ENCODE measurements at regions not wholly inside any gene's neighbourhood (a gene's known extent, or its start where the extent isn't known, plus 50 kb on each side); places are given as distances from the start of the nearest gene placed in this dataset.
"Not testable (repeated sequence)": the region's sequence is repeated elsewhere in the genome, so short reads cannot be mapped to it uniquely, and the experiment has no call there.

GRCh38 chr5:124021066-124021641 lies 509.2 kb downstream of the CSNK1G3 start:
- no peaks in the 10 kb centered on the region for H3K36me3 Mint-ChIP-seq (ENCODE audit: low read depth)
- H3K4me1 Mint-ChIP-seq: no peaks in the 10 kb centered on the region
- no peaks in the 10 kb centered on the region for H3K27me3 Mint-ChIP-seq
- POLR2A ChIA-PET: no interaction called here
- no peaks in the 10 kb centered on the region for H3K9me3 Mint-ChIP-seq
- no peak overlapping the region for H3K4me3 Mint-ChIP-seq
- CTCF ChIA-PET: no interaction called here
- H3K27ac Mint-ChIP-seq: no peak overlapping the region
- DNase-seq: no peak

- H3K27ac Mint-ChIP-seq; DNase-seq; H3K4me1 Mint-ChIP-seq; H3K9me3 Mint-ChIP-seq; H3K36me3 Mint-ChIP-seq (ENCODE audit: low read depth); H3K27me3 Mint-ChIP-seq; POLR2A ChIA-PET; H3K4me3 Mint-ChIP-seq; CTCF ChIA-PET: not testable (repeated sequence)
These were observed 505.3 kb downstream of the CSNK1G3 start for GRCh38 chr5:124017321-124017720.

GRCh38 chr5:124007675-124008398 lies 495.9 kb downstream of the CSNK1G3 start:
- H3K27me3 Mint-ChIP-seq: no peaks in the 10 kb centered on the region
- H3K4me3 Mint-ChIP-seq: no peak overlapping the region
- DNase-seq: no peak
- H3K9me3 Mint-ChIP-seq: peaks cover 13% of the 10 kb centered on the region
- H3K27ac Mint-ChIP-seq: no peak overlapping the region
- H3K36me3 Mint-ChIP-seq (ENCODE audit: low read depth): no peaks in the 10 kb centered on the region
- POLR2A ChIA-PET: no interaction called here
- H3K4me1 Mint-ChIP-seq: no peaks in the 10 kb centered on the region
- CTCF ChIA-PET: no interaction called here

- Mint-ChIP-seq H3K36me3 (ENCODE audit: low read depth) (no peaks in the 10 kb centered on the region), H3K9me3 (peaks cover 2% of the 10 kb centered on the region), H3K27ac (no peak overlapping the region), H3K4me1 (no peaks in the 10 kb centered on the region), H3K4me3 (no peak overlapping the region), H3K27me3 (no peaks in the 10 kb centered on the region)
- ChIA-PET CTCF (interaction anchor here (0.7 kb wide), 1 partner anchor 1465 kb away, joined by 4 read pairs; no protein-coding TSS in a partner anchor), POLR2A (no interaction called here)
- DNase-seq: no peak
These were observed 489.1 kb downstream of the CSNK1G3 start for GRCh38 chr5:124001036-124001615.

GRCh38 chr5:124000538-124000937 lies 488.6 kb downstream of the CSNK1G3 start:
- Mint-ChIP-seq H3K27ac (no peak overlapping the region), H3K4me1 (no peaks in the 10 kb centered on the region), H3K9me3 (no peaks in the 10 kb centered on the region), H3K27me3 (no peaks in the 10 kb centered on the region), H3K4me3 (no peak overlapping the region), H3K36me3 (ENCODE audit: low read depth) (no peaks in the 10 kb centered on the region)
- CTCF ChIA-PET: no interaction called here
- DNase-seq: no peak
- POLR2A ChIA-PET: no interaction called here

GRCh38 chr5:123997462-123998215 lies 485.7 kb downstream of the CSNK1G3 start:
- POLR2A ChIA-PET: no interaction called here
- Mint-ChIP-seq H3K4me3 (no peak overlapping the region), H3K4me1 (no peaks in the 10 kb centered on the region), H3K9me3 (no peaks in the 10 kb centered on the region), H3K36me3 (ENCODE audit: low read depth) (no peaks in the 10 kb centered on the region), H3K27me3 (no peaks in the 10 kb centered on the region), H3K27ac (no peak overlapping the region)
- CTCF ChIA-PET: no interaction called here
- DNase-seq: no peak

- Mint-ChIP-seq H3K36me3 (ENCODE audit: low read depth) (no peaks in the 10 kb centered on the region), H3K4me3 (no peak overlapping the region), H3K9me3 (no peaks in the 10 kb centered on the region), H3K27me3 (no peaks in the 10 kb centered on the region), H3K4me1 (no peaks in the 10 kb centered on the region), H3K27ac (no peak overlapping the region)
- DNase-seq: no peak
- ChIA-PET POLR2A (no interaction called here), CTCF (no interaction called here)
These were observed 485.1 kb downstream of the CSNK1G3 start for GRCh38 chr5:123997064-123997461.

- H3K4me1 Mint-ChIP-seq: no peaks in the 10 kb centered on the region
- ChIA-PET CTCF (interaction anchor here (0.6 kb wide), 1 partner anchor 855 kb away, joined by 3 read pairs; no protein-coding TSS in a partner anchor), POLR2A (no interaction called here)
- no peaks in the 10 kb centered on the region for H3K36me3 Mint-ChIP-seq (ENCODE audit: low read depth)
- no peak for DNase-seq
- no peaks in the 10 kb centered on the region for H3K27me3 Mint-ChIP-seq
- no peaks in the 10 kb centered on the region for H3K9me3 Mint-ChIP-seq
- no peak overlapping the region for H3K27ac Mint-ChIP-seq
- H3K4me3 Mint-ChIP-seq: no peak overlapping the region
These were observed 480.7 kb downstream of the CSNK1G3 start for GRCh38 chr5:123992641-123993040.

GRCh38 chr5:123987956-123988355 lies 476.0 kb downstream of the CSNK1G3 start:
- Mint-ChIP-seq H3K9me3 (peaks cover 7% of the 10 kb centered on the region), H3K27me3 (no peaks in the 10 kb centered on the region), H3K4me1 (no peaks in the 10 kb centered on the region), H3K36me3 (ENCODE audit: low read depth) (no peaks in the 10 kb centered on the region), H3K4me3 (no peak overlapping the region), H3K27ac (no peak overlapping the region)
- POLR2A ChIA-PET: no interaction called here
- DNase-seq: no peak
- CTCF ChIA-PET: no interaction called here

- Mint-ChIP-seq H3K4me1 (no peaks in the 10 kb centered on the region), H3K4me3 (no peak overlapping the region), H3K36me3 (ENCODE audit: low read depth) (no peaks in the 10 kb centered on the region), H3K27me3 (no peaks in the 10 kb centered on the region), H3K27ac (no peak overlapping the region), H3K9me3 (no peaks in the 10 kb centered on the region)
- CTCF ChIA-PET: no interaction called here
- POLR2A ChIA-PET: no interaction called here
- DNase-seq: no peak
These were observed 464.5 kb downstream of the CSNK1G3 start for GRCh38 chr5:123976379-123977033.

- H3K36me3 Mint-ChIP-seq (ENCODE audit: low read depth); H3K27me3 Mint-ChIP-seq; POLR2A ChIA-PET; H3K9me3 Mint-ChIP-seq; H3K4me3 Mint-ChIP-seq; H3K27ac Mint-ChIP-seq; DNase-seq; H3K4me1 Mint-ChIP-seq; CTCF ChIA-PET: not testable (repeated sequence)
These were observed 463.5 kb downstream of the CSNK1G3 start for GRCh38 chr5:123975521-123975920.

GRCh38 chr5:123966781-123967180 lies 454.8 kb downstream of the CSNK1G3 start:
- Mint-ChIP-seq H3K4me3 (no peak overlapping the region), H3K27me3 (no peaks in the 10 kb centered on the region), H3K9me3 (no peaks in the 10 kb centered on the region), H3K4me1 (no peaks in the 10 kb centered on the region), H3K36me3 (ENCODE audit: low read depth) (no peaks in the 10 kb centered on the region), H3K27ac (no peak overlapping the region)
- ChIA-PET POLR2A (no interaction called here), CTCF (no interaction called here)
- DNase-seq: no peak

GRCh38 chr5:123965626-123966025 lies 453.6 kb downstream of the CSNK1G3 start:
- no peaks in the 10 kb centered on the region for H3K4me1 Mint-ChIP-seq
- no peaks in the 10 kb centered on the region for H3K27me3 Mint-ChIP-seq
- no peaks in the 10 kb centered on the region for H3K36me3 Mint-ChIP-seq (ENCODE audit: low read depth)
- no peak for DNase-seq
- H3K4me3 Mint-ChIP-seq: no peak overlapping the region
- CTCF ChIA-PET: no interaction called here
- no peaks in the 10 kb centered on the region for H3K9me3 Mint-ChIP-seq
- POLR2A ChIA-PET: no interaction called here
- H3K27ac Mint-ChIP-seq: no peak overlapping the region
